ENCODE measurements at regions not wholly inside any gene's neighbourhood (a gene's known extent, or its start where the extent isn't known, plus 50 kb on each side); places are given as distances from the start of the nearest gene placed in this dataset.

- H3K4me2 ChIP-seq (ENCODE audit: low read length) = no peak overlapping the region
- H3K14ac ChIP-seq (ENCODE audit: low read length) = no peak overlapping the region
- H3K79me1 ChIP-seq (ENCODE audit: low read length) = no peaks in the 10 kb centered on the region
- no peak overlapping the region for H3K23ac ChIP-seq (ENCODE audit: low read length)
- no peak overlapping the region for H3K4me3 ChIP-seq (ENCODE audit: low read depth, low read length)
- DNase-seq = no peak
- no peak overlapping the region for H4K12ac ChIP-seq (ENCODE audit: low read depth, low read length)
- no peak overlapping the region for H2BK5ac ChIP-seq (ENCODE audit: low read depth, low read length, poor library complexity)
- no peak overlapping the region for H3K9ac ChIP-seq (ENCODE audit: low read length)
- no peak overlapping the region for H2AFZ ChIP-seq (ENCODE audit: insufficient read depth, low read length, poor library complexity)
- H3K4ac ChIP-seq (ENCODE audit: low read depth, low read length) = no peak overlapping the region
- no peaks in the 10 kb centered on the region for H3K27me3 ChIP-seq (ENCODE audit: insufficient read depth, low read length)
- no peaks in the 10 kb centered on the region for H3K36me3 ChIP-seq (ENCODE audit: control insufficient read depth in 1 of 2, insufficient read depth in 2 of 2, low read length in 2 of 2)
- H2BK12ac ChIP-seq (ENCODE audit: low read length) = no peak overlapping the region
- no peak overlapping the region for H3K18ac ChIP-seq (ENCODE audit: low read length)
- no peak overlapping the region for H2BK120ac ChIP-seq (ENCODE audit: insufficient read depth, low read length, poor library complexity)
- no peaks in the 10 kb centered on the region for H3K4me1 ChIP-seq (ENCODE audit: control insufficient read depth in 1 of 2, insufficient read depth in 2 of 2, low read length in 2 of 2)
- no peak overlapping the region for H3K27ac ChIP-seq (ENCODE audit: low read depth, low read length)
- peaks cover 2% of the 10 kb centered on the region for H3K9me3 ChIP-seq (ENCODE audit: insufficient read depth, low read depth, low read length)
- WGBS (ENCODE audit: extremely low coverage, insufficient coverage, insufficient read length) = no CpG with 5 or more reads among the region's 11 CpGs
- H3K79me2 ChIP-seq (ENCODE audit: control insufficient read depth, insufficient read depth, low read length, poor library complexity) = no peaks in the 10 kb centered on the region
- H4K91ac ChIP-seq (ENCODE audit: low read depth, low read length) = no peak overlapping the region
- H2AK5ac ChIP-seq (ENCODE audit: low read length) = no peak overlapping the region
- no peak overlapping the region for H4K8ac ChIP-seq (ENCODE audit: low read depth, low read length)
Measured at GRCh38 chr1:22239378-22239777, 96.5 kb upstream of the WNT4 start.

- Histone ChIP-seq H3K79me2 (ENCODE audit: control insufficient read depth, insufficient read depth, low read length, poor library complexity) (no peaks in the 10 kb centered on the region), H3K23ac (ENCODE audit: low read length) (no peak overlapping the region), H3K36me3 (ENCODE audit: control insufficient read depth in 1 of 2, insufficient read depth in 2 of 2, low read length in 2 of 2) (no peaks in the 10 kb centered on the region), H3K4ac (ENCODE audit: low read depth, low read length) (no peak overlapping the region), H4K12ac (ENCODE audit: low read depth, low read length) (no peak overlapping the region), H3K9me3 (ENCODE audit: insufficient read depth, low read depth, low read length) (peaks cover 2% of the 10 kb centered on the region), H3K27ac (ENCODE audit: low read depth, low read length) (no peak overlapping the region), H4K91ac (ENCODE audit: low read depth, low read length) (no peak overlapping the region), H3K14ac (ENCODE audit: low read length) (no peak overlapping the region), H2AFZ (ENCODE audit: insufficient read depth, low read length, poor library complexity) (no peak overlapping the region), H2BK5ac (ENCODE audit: low read depth, low read length, poor library complexity) (no peak overlapping the region), H3K4me2 (ENCODE audit: low read length) (no peak overlapping the region), H2AK5ac (ENCODE audit: low read length) (no peak overlapping the region), H3K27me3 (ENCODE audit: insufficient read depth, low read length) (no peaks in the 10 kb centered on the region), H3K4me3 (ENCODE audit: low read depth, low read length) (no peak overlapping the region), H3K4me1 (ENCODE audit: control insufficient read depth in 1 of 2, insufficient read depth in 2 of 2, low read length in 2 of 2) (no peaks in the 10 kb centered on the region), H2BK120ac (ENCODE audit: insufficient read depth, low read length, poor library complexity) (no peak overlapping the region), H3K79me1 (ENCODE audit: low read length) (no peaks in the 10 kb centered on the region), H3K9ac (ENCODE audit: low read length) (no peak overlapping the region), H3K18ac (ENCODE audit: low read length) (no peak overlapping the region), H2BK12ac (ENCODE audit: low read length) (no peak overlapping the region), H4K8ac (ENCODE audit: low read depth, low read length) (no peak overlapping the region)
- peak in 1 of 2 donors; percentile 64 for DNase-seq
- no CpG with 5 or more reads among the region's 3 CpGs for WGBS (ENCODE audit: extremely low coverage, insufficient coverage, insufficient read length)
Measured at GRCh38 chr1:22241250-22241649, 98.4 kb upstream of the WNT4 start.

GRCh38 chr1:22241811-22242210 is 98.9 kb upstream of the WNT4 start:
- H2BK5ac ChIP-seq (ENCODE audit: low read depth, low read length, poor library complexity) = no peak overlapping the region

DNA sequence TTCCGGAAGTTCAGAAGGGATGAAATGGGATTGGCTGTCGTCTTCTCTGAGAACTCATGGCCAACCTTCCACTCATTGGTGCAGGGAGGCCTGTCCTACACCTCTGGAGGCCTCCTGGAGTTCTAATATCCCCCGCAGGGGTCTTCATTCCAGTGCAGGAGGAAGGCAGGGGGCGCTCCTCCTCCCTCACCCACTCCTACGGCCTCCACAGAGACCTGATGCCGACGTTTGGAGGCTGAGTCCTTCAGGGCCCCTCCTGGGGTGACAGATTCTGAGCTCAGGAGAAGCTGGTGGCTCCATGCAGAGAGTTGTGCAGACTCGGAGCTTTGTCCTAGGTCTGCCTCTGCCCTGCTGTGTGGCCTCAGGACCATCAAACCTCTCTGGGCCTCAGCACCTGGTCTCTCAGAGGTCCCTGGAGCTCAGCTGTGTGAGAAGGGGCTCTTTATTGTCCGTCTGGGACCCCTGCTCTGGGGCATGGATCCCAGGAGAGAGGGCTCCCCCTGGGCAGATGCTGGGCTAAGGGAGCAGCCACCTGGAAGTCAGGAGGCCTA is 102.3 kb upstream of the WNT4 start:
- H4K8ac ChIP-seq (ENCODE audit: low read depth, low read length) = no peak overlapping the region
- no peak overlapping the region for H3K4ac ChIP-seq (ENCODE audit: low read depth, low read length)
- no peaks in the 10 kb centered on the region for H3K79me2 ChIP-seq (ENCODE audit: control insufficient read depth, insufficient read depth, low read length, poor library complexity)
- H2BK120ac ChIP-seq (ENCODE audit: insufficient read depth, low read length, poor library complexity) = no peak overlapping the region
- no peaks in the 10 kb centered on the region for H3K36me3 ChIP-seq (ENCODE audit: control insufficient read depth in 1 of 2, insufficient read depth in 2 of 2, low read length in 2 of 2)
- no peak overlapping the region for H2AK5ac ChIP-seq (ENCODE audit: low read length)
- WGBS (ENCODE audit: extremely low coverage, insufficient coverage, insufficient read length) = no CpG with 5 or more reads among the region's 9 CpGs
- no peak overlapping the region for H2BK5ac ChIP-seq (ENCODE audit: low read depth, low read length, poor library complexity)
- no peak overlapping the region for H2BK12ac ChIP-seq (ENCODE audit: low read length)
- peaks cover 2% of the 10 kb centered on the region for H3K9me3 ChIP-seq (ENCODE audit: insufficient read depth, low read depth, low read length)
- H3K4me3 ChIP-seq (ENCODE audit: low read depth, low read length) = no peak overlapping the region
- no peak overlapping the region for H3K4me2 ChIP-seq (ENCODE audit: low read length)
- H3K18ac ChIP-seq (ENCODE audit: low read length) = no peak overlapping the region
- DNase-seq = no peak
- no peak overlapping the region for H4K12ac ChIP-seq (ENCODE audit: low read depth, low read length)
- no peak overlapping the region for H4K91ac ChIP-seq (ENCODE audit: low read depth, low read length)
- H2AFZ ChIP-seq (ENCODE audit: insufficient read depth, low read length, poor library complexity) = no peak overlapping the region
- H3K4me1 ChIP-seq (ENCODE audit: control insufficient read depth in 1 of 2, insufficient read depth in 2 of 2, low read length in 2 of 2) = peaks cover 0 to 2% of the 10 kb centered on the region in 2 experiments
- no peak overlapping the region for H3K14ac ChIP-seq (ENCODE audit: low read length)
- no peak overlapping the region for H3K27ac ChIP-seq (ENCODE audit: low read depth, low read length)
- no peaks in the 10 kb centered on the region for H3K27me3 ChIP-seq (ENCODE audit: insufficient read depth, low read length)
- H3K9ac ChIP-seq (ENCODE audit: low read length) = no peak overlapping the region
- peaks cover 3% of the 10 kb centered on the region for H3K79me1 ChIP-seq (ENCODE audit: low read length)
- no peak overlapping the region for H3K23ac ChIP-seq (ENCODE audit: low read length)

More at GRCh38 chr1:22241811-22242210, 98.9 kb upstream of the WNT4 start:
- no peaks in the 10 kb centered on the region for H3K79me2 ChIP-seq (ENCODE audit: control insufficient read depth, insufficient read depth, low read length, poor library complexity)
- H2BK120ac ChIP-seq (ENCODE audit: insufficient read depth, low read length, poor library complexity) = no peak overlapping the region
- H3K18ac ChIP-seq (ENCODE audit: low read length) = no peak overlapping the region
- no peak overlapping the region for H3K9ac ChIP-seq (ENCODE audit: low read length)
- no peak overlapping the region for H4K8ac ChIP-seq (ENCODE audit: low read depth, low read length)
- H3K23ac ChIP-seq (ENCODE audit: low read length) = peak overlapping the region; percentile 62
- no peak overlapping the region for H2AK5ac ChIP-seq (ENCODE audit: low read length)
- no peak overlapping the region for H2AFZ ChIP-seq (ENCODE audit: insufficient read depth, low read length, poor library complexity)
- H4K91ac ChIP-seq (ENCODE audit: low read depth, low read length) = no peak overlapping the region
- H3K27ac ChIP-seq (ENCODE audit: low read depth, low read length) = no peak overlapping the region
- H3K36me3 ChIP-seq (ENCODE audit: control insufficient read depth in 1 of 2, insufficient read depth in 2 of 2, low read length in 2 of 2) = no peaks in the 10 kb centered on the region
- no peak overlapping the region for H3K4ac ChIP-seq (ENCODE audit: low read depth, low read length)
- H3K9me3 ChIP-seq (ENCODE audit: insufficient read depth, low read depth, low read length) = peaks cover 2% of the 10 kb centered on the region
- H3K79me1 ChIP-seq (ENCODE audit: low read length) = no peaks in the 10 kb centered on the region
- H4K12ac ChIP-seq (ENCODE audit: low read depth, low read length) = no peak overlapping the region
- no peaks in the 10 kb centered on the region for H3K27me3 ChIP-seq (ENCODE audit: insufficient read depth, low read length)
- H3K4me2 ChIP-seq (ENCODE audit: low read length) = no peak overlapping the region
- H2BK12ac ChIP-seq (ENCODE audit: low read length) = no peak overlapping the region
- no peak overlapping the region for H3K4me3 ChIP-seq (ENCODE audit: low read depth, low read length)
- no CpG with 5 or more reads among the region's 9 CpGs for WGBS (ENCODE audit: extremely low coverage, insufficient coverage, insufficient read length)
- DNase-seq = no peak
- no peak overlapping the region for H3K14ac ChIP-seq (ENCODE audit: low read length)
- H3K4me1 ChIP-seq (ENCODE audit: control insufficient read depth in 1 of 2, insufficient read depth in 2 of 2, low read length in 2 of 2) = no peaks in the 10 kb centered on the region
